HS-27A (cell line): ENCODE measurements at regions not wholly inside any gene's neighbourhood (a gene's known extent, or its start where the extent isn't known, plus 50 kb on each side); places are given as distances from the start of the nearest gene placed in this dataset.

Experiments used
- DNase-seq: peaks from one replicate; pipeline ENCODE4 v3.0.0-alpha.2; 2012; ENCODE audit warnings: low read depth, missing footprints

DNA sequence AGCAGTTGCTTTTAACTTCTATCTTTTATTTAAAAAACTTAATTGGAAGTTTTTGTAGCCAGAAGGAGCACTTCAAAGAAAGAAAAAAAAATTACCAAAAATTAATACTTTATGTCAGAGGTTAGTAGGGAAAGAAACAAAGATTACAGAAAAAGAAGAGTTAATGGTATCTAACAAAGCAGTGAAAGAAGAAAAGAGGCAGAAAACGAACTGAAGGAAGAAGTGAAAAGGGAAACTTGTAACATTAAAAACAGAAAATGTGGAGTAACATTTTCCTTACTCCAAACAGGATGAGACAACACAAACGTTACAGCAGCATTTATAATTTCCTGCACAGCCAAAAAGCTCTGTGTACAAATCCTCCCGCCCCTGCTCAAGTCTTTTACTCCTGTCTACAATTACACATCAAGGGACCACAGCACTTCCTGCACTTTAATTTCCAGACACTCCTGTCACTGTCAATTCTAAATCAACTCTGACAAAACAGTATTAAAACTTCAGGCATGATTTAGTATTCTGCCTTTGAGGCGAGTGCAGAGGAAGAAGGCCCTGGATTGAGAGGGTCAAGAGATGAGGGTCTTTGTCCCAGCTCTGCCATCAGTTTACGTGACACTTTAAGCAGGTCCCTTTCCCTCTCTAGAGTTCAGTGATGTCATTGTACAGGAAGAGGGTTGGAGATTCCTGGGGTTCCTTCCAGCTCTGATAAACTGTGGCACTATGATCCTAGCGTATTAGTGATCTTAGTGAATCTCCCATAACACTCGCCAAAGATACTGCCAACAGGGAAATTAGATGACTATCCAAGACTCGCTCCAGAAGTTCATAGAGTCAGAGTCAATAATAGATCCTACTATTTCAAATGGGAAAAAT, 53.2 kb upstream of the LSM14A start:
- DNase-seq: no peak

DNA sequence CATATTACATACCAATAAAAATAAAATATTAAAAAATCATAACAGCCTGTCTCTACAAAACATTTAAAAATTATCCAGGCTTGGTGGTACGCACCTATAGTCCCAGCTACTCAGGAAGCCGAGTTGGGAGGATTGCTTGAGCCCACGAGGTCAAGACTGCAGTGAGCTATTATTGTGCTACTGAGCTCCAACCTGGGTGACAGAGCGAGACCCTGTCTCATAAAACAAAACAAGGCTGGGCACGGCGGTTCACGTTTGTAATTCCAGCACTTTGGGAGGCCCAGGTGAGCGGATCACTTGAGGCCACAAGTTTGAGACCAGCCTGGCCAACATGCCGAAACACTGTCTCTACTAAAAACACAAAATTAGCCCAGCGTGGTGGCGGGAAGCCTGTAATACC, 52.2 kb upstream of the LSM14A start:
- DNase-seq: no peak

DNA sequence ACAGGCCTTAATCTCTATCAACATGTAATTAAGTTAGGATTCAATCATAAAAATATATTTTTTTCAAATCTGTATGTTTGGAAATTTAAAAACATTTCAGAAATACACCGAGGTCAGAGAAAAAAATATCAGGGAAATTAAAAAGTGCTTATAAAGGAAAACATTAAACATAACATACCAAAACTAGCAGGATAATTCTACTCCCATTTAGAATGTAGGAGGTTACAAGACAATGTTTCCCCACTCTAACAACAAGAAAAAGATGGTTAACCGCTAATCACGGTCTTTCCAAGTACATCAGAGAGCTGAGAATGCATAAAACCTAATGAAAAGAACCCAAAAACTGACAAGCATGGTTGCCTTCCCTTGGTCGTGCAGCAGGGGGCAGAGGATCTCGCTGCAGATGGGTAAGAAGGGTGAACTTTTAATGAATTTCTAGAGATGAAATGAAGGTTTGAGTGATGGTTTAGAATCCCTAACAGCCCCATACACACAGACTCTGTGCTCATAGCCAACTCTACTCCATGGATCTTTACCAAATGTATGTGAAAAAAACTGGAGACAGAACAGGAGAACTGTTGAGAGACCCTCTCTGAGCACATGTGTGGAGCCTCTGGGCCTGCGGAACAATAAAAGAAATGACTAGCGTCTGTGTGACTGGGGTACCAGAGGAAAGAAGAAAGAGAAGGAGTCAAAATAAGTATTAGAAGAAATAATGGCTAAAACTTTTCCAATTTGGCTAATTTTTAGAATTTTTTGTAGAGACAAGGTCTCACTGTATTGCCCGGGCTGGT, 51.3 kb upstream of the LSM14A start:
- peak; percentile 43 for DNase-seq
